ENCODE measurements at regions not wholly inside any gene's neighbourhood (a gene's known extent, or its start where the extent isn't known, plus 50 kb on each side); places are given as distances from the start of the nearest gene placed in this dataset.

DNA sequence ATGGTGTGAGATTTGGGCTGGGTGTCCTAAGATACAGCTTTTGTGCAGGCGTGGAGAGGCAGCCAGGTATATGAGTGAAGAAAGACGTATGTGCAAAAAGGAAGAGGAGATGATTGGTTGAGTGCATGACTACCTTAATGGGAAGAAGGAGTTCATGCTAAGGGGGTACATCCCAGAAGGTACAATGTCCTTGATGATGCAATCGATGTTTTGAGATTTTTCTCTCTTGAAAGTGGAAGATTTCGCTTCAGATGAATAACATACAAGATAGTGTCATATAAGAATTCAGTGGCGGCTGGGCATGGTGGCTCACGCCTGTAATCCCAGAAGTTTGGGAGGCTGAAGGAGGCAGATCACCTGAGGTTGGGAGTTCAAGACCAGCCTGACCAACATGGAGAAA, 357.1 kb downstream of the KLF12 start:
- TF ChIP-seq FOXP2 (optimal IDR thresholded peaks at IDR 0.05; ENCODE audit: borderline replicate concordance, extremely low read depth, extremely low read length, insufficient read depth) (no peak), POLR2AphosphoS5 (IDR thresholded peaks at IDR 0.05; ENCODE audit: low read depth, low read length) (no peak), TAF1 (IDR thresholded peaks at IDR 0.05; ENCODE audit: borderline replicate concordance, insufficient read depth, low read length) (no peak), SIN3A (IDR thresholded peaks at IDR 0.05; ENCODE audit: borderline replicate concordance, insufficient read depth, low read length) (no peak)
- TF ChIP-seq, protein P1, sequence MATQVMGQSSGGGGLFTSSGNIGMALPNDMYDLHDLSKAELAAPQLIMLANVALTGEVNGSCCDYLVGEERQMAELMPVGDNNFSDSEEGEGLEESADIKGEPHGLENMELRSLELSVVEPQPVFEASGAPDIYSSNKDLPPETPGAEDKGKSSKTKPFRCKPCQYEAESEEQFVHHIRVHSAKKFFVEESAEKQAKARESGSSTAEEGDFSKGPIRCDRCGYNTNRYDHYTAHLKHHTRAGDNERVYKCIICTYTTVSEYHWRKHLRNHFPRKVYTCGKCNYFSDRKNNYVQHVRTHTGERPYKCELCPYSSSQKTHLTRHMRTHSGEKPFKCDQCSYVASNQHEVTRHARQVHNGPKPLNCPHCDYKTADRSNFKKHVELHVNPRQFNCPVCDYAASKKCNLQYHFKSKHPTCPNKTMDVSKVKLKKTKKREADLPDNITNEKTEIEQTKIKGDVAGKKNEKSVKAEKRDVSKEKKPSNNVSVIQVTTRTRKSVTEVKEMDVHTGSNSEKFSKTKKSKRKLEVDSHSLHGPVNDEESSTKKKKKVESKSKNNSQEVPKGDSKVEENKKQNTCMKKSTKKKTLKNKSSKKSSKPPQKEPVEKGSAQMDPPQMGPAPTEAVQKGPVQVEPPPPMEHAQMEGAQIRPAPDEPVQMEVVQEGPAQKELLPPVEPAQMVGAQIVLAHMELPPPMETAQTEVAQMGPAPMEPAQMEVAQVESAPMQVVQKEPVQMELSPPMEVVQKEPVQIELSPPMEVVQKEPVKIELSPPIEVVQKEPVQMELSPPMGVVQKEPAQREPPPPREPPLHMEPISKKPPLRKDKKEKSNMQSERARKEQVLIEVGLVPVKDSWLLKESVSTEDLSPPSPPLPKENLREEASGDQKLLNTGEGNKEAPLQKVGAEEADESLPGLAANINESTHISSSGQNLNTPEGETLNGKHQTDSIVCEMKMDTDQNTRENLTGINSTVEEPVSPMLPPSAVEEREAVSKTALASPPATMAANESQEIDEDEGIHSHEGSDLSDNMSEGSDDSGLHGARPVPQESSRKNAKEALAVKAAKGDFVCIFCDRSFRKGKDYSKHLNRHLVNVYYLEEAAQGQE (IDR thresholded peaks at IDR 0.05; ENCODE audit: insufficient read depth in 1 of 2, low read depth in 2 of 2, low read length in 2 of 2): no peak

DNA sequence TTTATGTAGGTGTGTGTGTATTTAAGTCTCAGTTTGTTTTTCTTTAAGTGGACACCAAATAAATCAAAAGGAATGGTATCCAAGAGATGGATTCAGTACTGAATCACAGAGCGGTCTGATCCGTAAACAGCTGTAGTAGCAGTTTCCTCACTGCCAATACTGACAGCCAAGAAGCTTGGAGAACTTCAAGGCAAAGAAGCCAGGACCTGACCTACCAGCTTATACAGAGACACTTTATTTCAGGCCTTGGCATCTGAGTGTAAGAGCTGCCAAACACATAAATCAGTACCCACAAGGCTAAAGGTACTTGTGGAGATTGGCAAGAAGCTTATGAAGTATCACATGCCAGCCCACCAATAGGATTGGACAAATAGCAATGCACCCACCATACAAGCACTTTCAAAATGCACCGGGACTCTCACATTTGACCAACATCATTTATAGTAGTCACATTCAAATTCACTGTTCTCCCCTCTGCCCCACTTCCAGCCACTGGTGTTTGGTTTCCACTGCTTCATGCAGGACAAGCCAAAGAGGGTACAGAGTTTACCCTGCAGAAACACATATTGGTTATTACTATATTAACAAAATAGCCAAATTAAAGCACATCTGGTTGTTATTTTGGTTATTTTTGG, 357.9 kb downstream of the KLF12 start:
- TF ChIP-seq FOXP2 (optimal IDR thresholded peaks at IDR 0.05; ENCODE audit: borderline replicate concordance, extremely low read depth, extremely low read length, insufficient read depth): no peak
- TF ChIP-seq, protein P1 (IDR thresholded peaks at IDR 0.05; ENCODE audit: insufficient read depth in 1 of 2, low read depth in 2 of 2, low read length in 2 of 2): no peak
- TF ChIP-seq POLR2AphosphoS5 (IDR thresholded peaks at IDR 0.05; ENCODE audit: low read depth, low read length): no peak
- no peak for TF ChIP-seq SIN3A (IDR thresholded peaks at IDR 0.05; ENCODE audit: borderline replicate concordance, insufficient read depth, low read length)
- no peak for TF ChIP-seq TAF1 (IDR thresholded peaks at IDR 0.05; ENCODE audit: borderline replicate concordance, insufficient read depth, low read length)

DNA sequence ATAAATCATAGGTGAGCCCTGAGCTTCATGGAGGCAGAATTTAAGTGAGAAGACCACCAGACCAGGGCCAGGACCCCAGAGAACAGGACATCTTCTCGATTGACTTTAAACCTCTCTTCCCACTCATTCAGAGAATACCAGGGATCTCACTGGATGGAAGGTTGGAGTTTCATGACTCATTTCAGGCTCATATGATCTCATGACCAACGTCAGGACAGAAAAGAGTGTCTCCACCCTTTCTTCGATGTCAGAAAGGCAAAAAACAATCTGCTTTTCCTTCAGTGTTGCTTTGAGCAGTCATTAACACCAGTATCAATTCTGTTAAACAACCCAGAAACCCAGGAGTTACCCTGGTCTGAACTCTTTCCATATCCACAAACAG, 361.0 kb downstream of the KLF12 start:
- no peak for TF ChIP-seq POLR2AphosphoS5 (IDR thresholded peaks at IDR 0.05; ENCODE audit: low read depth, low read length)

DNA sequence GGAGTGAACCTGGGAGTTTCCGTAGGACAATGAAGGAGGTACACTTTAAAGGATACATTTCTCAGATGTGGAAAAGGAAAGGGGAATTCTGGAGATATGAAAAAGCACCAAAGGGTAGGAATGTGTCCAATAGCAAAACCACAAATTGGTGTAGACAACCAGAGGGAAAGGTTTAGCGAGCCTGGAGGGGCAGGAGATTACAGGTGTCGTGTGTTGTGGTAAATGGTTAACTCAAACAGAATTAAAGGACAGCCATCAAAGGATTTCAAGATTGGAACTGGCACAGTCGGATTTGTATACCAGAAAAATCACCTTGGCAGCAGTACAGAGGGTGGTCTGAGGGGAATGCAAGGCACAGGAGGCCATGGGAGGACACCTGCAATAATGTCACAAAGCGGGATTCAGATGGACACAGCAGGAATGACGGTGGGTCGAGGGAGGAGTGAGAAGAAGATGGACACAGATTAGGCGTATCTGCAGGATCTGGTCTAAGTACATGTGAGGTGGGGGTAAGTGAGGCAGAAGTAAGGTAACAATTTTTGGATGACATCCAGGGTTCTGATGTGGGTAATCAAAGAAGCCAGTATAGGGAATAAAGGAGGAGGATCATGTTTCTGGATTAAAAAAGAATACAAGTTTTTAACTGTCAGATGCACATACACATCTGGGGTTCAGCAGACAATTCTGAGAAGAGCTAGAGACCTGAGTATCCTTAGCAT, 361.6 kb downstream of the KLF12 start:
- TF ChIP-seq POLR2AphosphoS5 (IDR thresholded peaks at IDR 0.05; ENCODE audit: low read depth, low read length): no peak
- no peak for TF ChIP-seq SIN3A (IDR thresholded peaks at IDR 0.05; ENCODE audit: borderline replicate concordance, insufficient read depth, low read length)
- TF ChIP-seq FOXP2 (optimal IDR thresholded peaks at IDR 0.05; ENCODE audit: borderline replicate concordance, extremely low read depth, extremely low read length, insufficient read depth): no peak
- TF ChIP-seq, protein P1 (IDR thresholded peaks at IDR 0.05; ENCODE audit: insufficient read depth in 1 of 2, low read depth in 2 of 2, low read length in 2 of 2): no peak

DNA sequence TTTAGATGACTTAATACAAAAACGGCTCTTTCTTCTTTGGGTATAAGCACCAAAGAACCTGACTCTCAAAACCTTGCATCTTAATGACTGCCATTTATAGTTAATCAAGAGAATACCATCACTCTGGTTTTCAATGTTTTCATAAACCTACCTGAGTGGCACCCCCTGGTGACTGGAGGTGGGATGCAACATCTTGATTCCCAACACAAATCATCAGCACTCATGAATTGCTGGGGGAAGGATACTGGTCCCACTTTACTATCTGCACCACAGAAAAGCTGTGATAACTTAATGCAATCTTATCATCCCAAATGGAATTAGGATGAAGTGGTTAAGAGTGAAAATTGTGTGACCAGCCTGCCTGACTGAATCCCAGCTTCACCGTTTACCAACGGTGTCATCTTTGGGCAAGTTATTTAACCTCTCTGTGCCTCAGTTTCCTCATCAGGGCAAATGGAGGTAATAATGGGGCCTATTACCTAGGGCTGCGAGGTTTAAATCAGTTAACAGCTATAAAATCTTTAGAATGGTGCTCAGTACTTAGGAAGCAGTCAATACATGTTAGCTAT, 366.4 kb downstream of the KLF12 start:
- TF ChIP-seq POLR2AphosphoS5 (IDR thresholded peaks at IDR 0.05; ENCODE audit: low read depth, low read length) (no peak), TAF1 (IDR thresholded peaks at IDR 0.05; ENCODE audit: borderline replicate concordance, insufficient read depth, low read length) (no peak), SIN3A (IDR thresholded peaks at IDR 0.05; ENCODE audit: borderline replicate concordance, insufficient read depth, low read length) (no peak), FOXP2 (optimal IDR thresholded peaks at IDR 0.05; ENCODE audit: borderline replicate concordance, extremely low read depth, extremely low read length, insufficient read depth) (no peak)
- TF ChIP-seq, protein P1 (IDR thresholded peaks at IDR 0.05; ENCODE audit: insufficient read depth in 1 of 2, low read depth in 2 of 2, low read length in 2 of 2): no peak

All from PFSK-1 (cell line).